A549 (cell line): ENCODE measurements at regions not wholly inside any gene's neighbourhood (a gene's known extent, or its start where the extent isn't known, plus 50 kb on each side); places are given as distances from the start of the nearest gene placed in this dataset.

ENCODE experiments used
- ATAC-seq, 2 experiments: fragments of 200-7000 bp in 1 of 2; fragments of >200 bp in 1 of 2; cut with Nextera tagmentation in 1 of 2; cut with Tn5 transposase in 1 of 2; 3 replicates each; pipeline versions ENCODE4 v1.8.0 to v1.9.1; 2018 to 2020; ENCODE audit warnings: mild to moderate bottlenecking in 1 of 2, moderate library complexity in 1 of 2
- CTCF ChIA-PET: fragments of 300-600 bp; sonication (Branson Sonifier 250); formaldehyde crosslinking; extraction: SDS; loops from one replicate; lab custom pipeline; 2021; ENCODE audit warnings: antibody characterized with exemption, inconsistent platforms; lab: Yijun Ruan, JAX
- POLR2A ChIA-PET: fragments of 350-600 bp; formaldehyde crosslinking; extraction: SDS; loops from one replicate; lab custom pipeline; 2021; ENCODE audit warnings: antibody characterized with exemption, inconsistent platforms; lab: Yijun Ruan, JAX
- DNase-seq, 2 experiments: peaks; one replicate each; pipeline versions ENCODE4 v3.0.0 to v3.0.0-alpha.2; 2011 to 2016; ENCODE audit warnings: low read depth in 1 of 2, low spot score in 1 of 2
- FAIRE-seq: peaks from 2 replicates; lab custom pipeline; 2011; peaks lifted over from hg19 to GRCh38; lab: Jason Lieb, UNC
- H3K27ac ChIP-seq, 2 experiments: fragments of >200 bp; sonication (Bioruptor Twin); formaldehyde crosslinking; 3 replicates each; pipeline ENCODE4 v1.5.1; 2016 to 2017
- H3K4me1 ChIP-seq: fragments of >200 bp; sonication (Bioruptor Twin); formaldehyde crosslinking; 3 replicates; pipeline ENCODE4 v1.6.1; 2016
- H3K4me2 ChIP-seq: fragments of >200 bp; sonication (Bioruptor Twin); formaldehyde crosslinking; 3 replicates; pipeline ENCODE4 v1.6.1; 2016
- H3K4me3 ChIP-seq: fragments of >200 bp; sonication (Bioruptor Twin); formaldehyde crosslinking; 3 replicates; pipeline ENCODE4 v1.5.1; 2016
- H3K9me3 ChIP-seq: fragments of >200 bp; sonication (Bioruptor Twin); formaldehyde crosslinking; 3 replicates; pipeline ENCODE4 v1.6.1; 2016
- BHLHE40 ChIP-seq: IDR thresholded peaks from 2 replicates; pipeline ENCODE4 v1.6.1; 2012; ENCODE audit warnings: low read depth, low read length, inconsistent platforms
- CBX2 ChIP-seq: fragments of 200-600 bp; sonication (generic); IDR thresholded peaks from 2 replicates; pipeline ENCODE4 v1.6.1; 2016; ENCODE audit warnings: low read depth, mild to moderate bottlenecking, borderline replicate concordance
- CHD2 ChIP-seq: fragments of 150-350 bp; IDR thresholded peaks from 2 replicates; pipeline ENCODE4 v1.6.1; 2014; ENCODE audit warnings: low read length; ENCODE audit not compliant: partially characterized antibody
- FOSL2 ChIP-seq, 2 experiments: fragments of 450-650 bp in 1 of 2; fragments of >200 bp in 1 of 2; sonication (Bioruptor Twin) in 1 of 2; formaldehyde crosslinking; IDR thresholded peaks; 2 replicates each; pipeline versions ENCODE4 v1.5.0 to v1.6.1; 2016 to 2020; ENCODE audit warnings: mild to moderate bottlenecking in 1 of 2, moderate library complexity in 1 of 2
- FOXS1 ChIP-seq: fragments of 250-450 bp; sonication (Bioruptor Pico); IDR thresholded peaks from 2 replicates; pipeline ENCODE4 v1.5.0; 2020; ENCODE audit warnings: mild to moderate bottlenecking, moderate library complexity
- GATA3 ChIP-seq: IDR thresholded peaks from 2 replicates; pipeline ENCODE4 v1.6.1; 2012; ENCODE audit warnings: borderline replicate concordance
- HEYL ChIP-seq: fragments of 250-450 bp; sonication (Bioruptor Pico); IDR thresholded peaks from 2 replicates; pipeline ENCODE4 v1.8.0; 2021; ENCODE audit warnings: mild to moderate bottlenecking, moderate library complexity
- HOXB13 ChIP-seq: fragments of 250-450 bp; sonication (Bioruptor Pico); IDR thresholded peaks from 2 replicates; pipeline ENCODE4 v1.5.0; 2020; ENCODE audit warnings: low read depth, mild to moderate bottlenecking, moderate library complexity
- JUNB ChIP-seq: fragments of >200 bp; sonication (Bioruptor Twin); formaldehyde crosslinking; IDR thresholded peaks from 2 replicates; pipeline ENCODE4 v1.6.1; 2016
- KDM5A ChIP-seq: fragments of 200-600 bp; sonication (generic); IDR thresholded peaks from 2 replicates; pipeline ENCODE4 v1.6.1; 2016; ENCODE audit warnings: antibody characterized with exemption, mild to moderate bottlenecking
- NFE2L2 ChIP-seq: fragments of 150-350 bp; conservative IDR thresholded peaks from 2 replicates; pipeline ENCODE4 v1.6.1; 2014; ENCODE audit warnings: low read length
- NPAS2 ChIP-seq: fragments of 250-450 bp; sonication (Bioruptor Pico); IDR thresholded peaks from 2 replicates; pipeline ENCODE4 v1.8.0; 2022; ENCODE audit warnings: mild to moderate bottlenecking, moderate library complexity, borderline replicate concordance
- POLR2AphosphoS2 ChIP-seq: conservative IDR thresholded peaks from 2 replicates; pipeline ENCODE4 v1.6.1; 2012; ENCODE audit warnings: low read length, improper control_type of control experiment, inconsistent platforms
- RAD21 ChIP-seq, 2 experiments: fragments of >200 bp in 1 of 2; sonication (Bioruptor Twin) in 1 of 2; formaldehyde crosslinking in 1 of 2; IDR thresholded peaks in 1 of 2; conservative IDR thresholded peaks in 1 of 2; 2 replicates in 1 of 2; 3 replicates in 1 of 2; pipeline ENCODE4 v1.6.1; 2012 to 2018; ENCODE audit warnings: inconsistent platforms in 1 of 2
- RARB ChIP-seq: fragments of 250-450 bp; sonication (Bioruptor Pico); IDR thresholded peaks from 2 replicates; pipeline ENCODE4 v1.8.0; 2021; ENCODE audit warnings: mild to moderate bottlenecking, moderate library complexity
- RCOR1 ChIP-seq: fragments of 150-350 bp; IDR thresholded peaks from 2 replicates; pipeline ENCODE4 v1.6.1; 2014; ENCODE audit warnings: antibody characterized with exemption, low read length, low read depth
- TFCP2L1 ChIP-seq: fragments of 250-450 bp; sonication (Bioruptor Pico); IDR thresholded peaks from 2 replicates; pipeline ENCODE4 v1.5.0; 2021; ENCODE audit warnings: mild to moderate bottlenecking
- TP53 ChIP-seq: fragments of 250-450 bp; sonication (Bioruptor Pico); IDR thresholded peaks from 2 replicates; pipeline ENCODE4 v1.5.0; 2021; ENCODE audit warnings: mild to moderate bottlenecking, moderate library complexity
- WGBS: methylation state at CpG from one replicate; pipeline ENCODE4 v1.1.6; 2017; ENCODE audit errors: missing lambda C conversion rate; 5-methylcytosine and 5-hydroxymethylcytosine counted together
- TF ChIP-seq, protein P1 (sequence below): fragments of >200 bp; sonication (Bioruptor Twin); formaldehyde crosslinking; IDR thresholded peaks from 3 replicates; pipeline ENCODE4 v1.5.1; 2016
- TF ChIP-seq, protein P2 (sequence below): IDR thresholded peaks from 2 replicates; pipeline ENCODE4 v1.6.1; 2012
- TF ChIP-seq, protein P3 (sequence below): fragments of 450-650 bp; IDR thresholded peaks from 2 replicates; pipeline ENCODE4 v1.6.1; 2014; ENCODE audit warnings: antibody characterized with exemption
- TF ChIP-seq, protein P4 (sequence below): fragments of >200 bp; sonication (Bioruptor Twin); formaldehyde crosslinking; IDR thresholded peaks from 2 replicates; pipeline ENCODE4 v1.6.1; 2016
- TF ChIP-seq, protein P5 (sequence below): fragments of 200-600 bp; sonication (generic); IDR thresholded peaks from 2 replicates; pipeline ENCODE4 v1.6.1; 2016; ENCODE audit warnings: antibody characterized with exemption, mild to moderate bottlenecking, moderate library complexity
- TF ChIP-seq, protein P6 (sequence below): IDR thresholded peaks from 2 replicates; pipeline ENCODE4 v1.6.1; 2012
- TF ChIP-seq, protein P7 (sequence below): fragments of 250-450 bp; sonication (Bioruptor Pico); IDR thresholded peaks from 2 replicates; pipeline ENCODE4 v1.5.0; 2020; ENCODE audit warnings: low read depth, mild to moderate bottlenecking, moderate library complexity

DNA sequence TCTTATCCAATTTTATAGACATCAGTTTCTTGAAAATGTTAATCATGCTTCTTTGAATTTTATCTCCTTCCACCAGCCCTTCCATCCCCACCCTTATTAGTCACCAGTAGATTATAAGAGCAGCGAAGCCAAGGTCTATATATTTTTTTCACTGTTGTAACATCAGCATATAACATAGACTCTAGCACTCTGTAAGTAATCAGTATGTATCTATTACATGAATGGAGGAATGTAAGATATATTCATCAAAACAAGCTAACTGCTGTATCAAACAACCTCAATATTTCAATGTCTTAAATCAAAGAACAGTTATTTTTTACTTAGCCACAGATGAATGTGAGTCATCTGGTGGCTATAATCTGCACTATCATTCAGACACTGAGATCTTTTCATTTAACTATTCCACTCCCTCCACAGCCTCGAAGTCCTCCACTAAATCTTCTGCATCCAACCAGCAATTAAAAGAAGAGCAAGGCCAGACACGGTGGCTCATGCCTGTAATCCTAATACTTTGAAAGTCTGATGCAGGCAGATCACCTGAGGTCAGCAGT is 178.9 kb downstream of the CENPC start:
- Histone ChIP-seq H3K4me3 (no peak overlapping the region), H3K4me1 (no peaks in the 10 kb centered on the region), H3K4me2 (no peak overlapping the region), H3K27ac (no peak overlapping the region), H3K9me3 (no peaks in the 10 kb centered on the region)
- WGBS, result 18% methylated on average over 3 of the region's 3 CpGs
- no peak for DNase-seq
- ATAC-seq, result no peak
- POLR2A ChIA-PET, result no interaction called here
- CTCF ChIA-PET, result interaction anchor here (0.9 kb wide), 1 partner anchor 29 kb away, joined by 3 read pairs; no protein-coding TSS in a partner anchor
- FAIRE-seq, result no peak
- no peak for TF ChIP-seq TP53 (CRISPR knock-in tag)
- TF ChIP-seq POLR2AphosphoS2, result no peak
- TF ChIP-seq RAD21 (conservative IDR thresholded peaks at IDR 0.05 in 1 of 2, IDR thresholded peaks at IDR 0.05 in 1 of 2), result no peak
- TF ChIP-seq, protein P1, sequence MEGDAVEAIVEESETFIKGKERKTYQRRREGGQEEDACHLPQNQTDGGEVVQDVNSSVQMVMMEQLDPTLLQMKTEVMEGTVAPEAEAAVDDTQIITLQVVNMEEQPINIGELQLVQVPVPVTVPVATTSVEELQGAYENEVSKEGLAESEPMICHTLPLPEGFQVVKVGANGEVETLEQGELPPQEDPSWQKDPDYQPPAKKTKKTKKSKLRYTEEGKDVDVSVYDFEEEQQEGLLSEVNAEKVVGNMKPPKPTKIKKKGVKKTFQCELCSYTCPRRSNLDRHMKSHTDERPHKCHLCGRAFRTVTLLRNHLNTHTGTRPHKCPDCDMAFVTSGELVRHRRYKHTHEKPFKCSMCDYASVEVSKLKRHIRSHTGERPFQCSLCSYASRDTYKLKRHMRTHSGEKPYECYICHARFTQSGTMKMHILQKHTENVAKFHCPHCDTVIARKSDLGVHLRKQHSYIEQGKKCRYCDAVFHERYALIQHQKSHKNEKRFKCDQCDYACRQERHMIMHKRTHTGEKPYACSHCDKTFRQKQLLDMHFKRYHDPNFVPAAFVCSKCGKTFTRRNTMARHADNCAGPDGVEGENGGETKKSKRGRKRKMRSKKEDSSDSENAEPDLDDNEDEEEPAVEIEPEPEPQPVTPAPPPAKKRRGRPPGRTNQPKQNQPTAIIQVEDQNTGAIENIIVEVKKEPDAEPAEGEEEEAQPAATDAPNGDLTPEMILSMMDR, result no peak
- no peak for TF ChIP-seq CBX2
- TF ChIP-seq HEYL (CRISPR knock-in tag), result no peak
- TF ChIP-seq, protein P2, sequence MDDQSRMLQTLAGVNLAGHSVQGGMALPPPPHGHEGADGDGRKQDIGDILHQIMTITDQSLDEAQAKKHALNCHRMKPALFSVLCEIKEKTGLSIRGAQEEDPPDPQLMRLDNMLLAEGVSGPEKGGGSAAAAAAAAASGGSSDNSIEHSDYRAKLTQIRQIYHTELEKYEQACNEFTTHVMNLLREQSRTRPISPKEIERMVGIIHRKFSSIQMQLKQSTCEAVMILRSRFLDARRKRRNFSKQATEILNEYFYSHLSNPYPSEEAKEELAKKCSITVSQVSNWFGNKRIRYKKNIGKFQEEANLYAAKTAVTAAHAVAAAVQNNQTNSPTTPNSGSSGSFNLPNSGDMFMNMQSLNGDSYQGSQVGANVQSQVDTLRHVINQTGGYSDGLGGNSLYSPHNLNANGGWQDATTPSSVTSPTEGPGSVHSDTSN, result no peak
- TF ChIP-seq FOXS1, result no peak
- no peak for TF ChIP-seq BHLHE40
- TF ChIP-seq CHD2, result no peak
- TF ChIP-seq RARB (CRISPR knock-in tag), result no peak
- TF ChIP-seq, protein P3, sequence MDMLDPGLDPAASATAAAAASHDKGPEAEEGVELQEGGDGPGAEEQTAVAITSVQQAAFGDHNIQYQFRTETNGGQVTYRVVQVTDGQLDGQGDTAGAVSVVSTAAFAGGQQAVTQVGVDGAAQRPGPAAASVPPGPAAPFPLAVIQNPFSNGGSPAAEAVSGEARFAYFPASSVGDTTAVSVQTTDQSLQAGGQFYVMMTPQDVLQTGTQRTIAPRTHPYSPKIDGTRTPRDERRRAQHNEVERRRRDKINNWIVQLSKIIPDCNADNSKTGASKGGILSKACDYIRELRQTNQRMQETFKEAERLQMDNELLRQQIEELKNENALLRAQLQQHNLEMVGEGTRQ, result no peak
- TF ChIP-seq RCOR1, result no peak
- no peak for TF ChIP-seq NFE2L2
- no peak for TF ChIP-seq JUNB
- no peak for TF ChIP-seq TFCP2L1 (CRISPR knock-in tag)

DNA sequence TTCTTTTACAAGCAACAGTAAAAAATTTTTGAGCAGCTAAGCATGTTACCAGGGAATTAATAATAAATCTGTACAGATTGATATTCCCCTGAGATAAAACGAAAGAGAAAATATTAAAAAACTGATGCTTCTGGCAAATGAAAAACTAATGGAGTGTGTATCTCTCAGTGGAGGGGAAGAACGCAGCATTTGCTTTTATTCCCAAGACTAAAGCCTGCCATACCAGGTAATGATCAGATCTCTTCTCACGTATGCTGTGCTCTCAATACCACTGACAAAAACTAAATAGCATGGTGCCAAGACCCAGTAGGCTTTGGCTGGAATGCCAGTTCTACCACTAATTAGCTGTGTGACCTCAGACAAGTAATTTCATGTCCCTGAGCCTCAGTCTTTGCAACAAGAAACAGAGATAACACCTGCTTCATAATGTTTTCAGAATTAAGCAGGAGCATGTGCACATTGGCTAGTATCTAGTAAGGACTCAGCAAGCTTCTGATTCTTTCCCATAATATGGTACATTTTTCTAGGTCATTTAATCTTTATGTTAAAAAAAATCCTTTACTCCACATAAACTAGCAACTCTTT is 179.6 kb downstream of the CENPC start:
- no peaks in the 10 kb centered on the region for H3K9me3 ChIP-seq
- H3K4me2 ChIP-seq, result no peak overlapping the region
- ATAC-seq (no peak), FAIRE-seq (no peak), DNase-seq (no peak)
- 22% methylated on average over 3 of the region's 3 CpGs for WGBS
- H3K4me3 ChIP-seq, result no peak overlapping the region
- ChIA-PET POLR2A (no interaction called here), CTCF (interaction anchor here (0.9 kb wide), 1 partner anchor 30 kb away, joined by 3 read pairs; no protein-coding TSS in a partner anchor)
- H3K27ac ChIP-seq, result no peak overlapping the region
- no peaks in the 10 kb centered on the region for H3K4me1 ChIP-seq
- TF ChIP-seq GATA3, result no peak
- TF ChIP-seq, protein P4, sequence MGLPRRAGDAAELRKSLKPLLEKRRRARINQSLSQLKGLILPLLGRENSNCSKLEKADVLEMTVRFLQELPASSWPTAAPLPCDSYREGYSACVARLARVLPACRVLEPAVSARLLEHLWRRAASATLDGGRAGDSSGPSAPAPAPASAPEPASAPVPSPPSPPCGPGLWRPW, result no peak
- no peak for TF ChIP-seq KDM5A
- TF ChIP-seq, protein P5, sequence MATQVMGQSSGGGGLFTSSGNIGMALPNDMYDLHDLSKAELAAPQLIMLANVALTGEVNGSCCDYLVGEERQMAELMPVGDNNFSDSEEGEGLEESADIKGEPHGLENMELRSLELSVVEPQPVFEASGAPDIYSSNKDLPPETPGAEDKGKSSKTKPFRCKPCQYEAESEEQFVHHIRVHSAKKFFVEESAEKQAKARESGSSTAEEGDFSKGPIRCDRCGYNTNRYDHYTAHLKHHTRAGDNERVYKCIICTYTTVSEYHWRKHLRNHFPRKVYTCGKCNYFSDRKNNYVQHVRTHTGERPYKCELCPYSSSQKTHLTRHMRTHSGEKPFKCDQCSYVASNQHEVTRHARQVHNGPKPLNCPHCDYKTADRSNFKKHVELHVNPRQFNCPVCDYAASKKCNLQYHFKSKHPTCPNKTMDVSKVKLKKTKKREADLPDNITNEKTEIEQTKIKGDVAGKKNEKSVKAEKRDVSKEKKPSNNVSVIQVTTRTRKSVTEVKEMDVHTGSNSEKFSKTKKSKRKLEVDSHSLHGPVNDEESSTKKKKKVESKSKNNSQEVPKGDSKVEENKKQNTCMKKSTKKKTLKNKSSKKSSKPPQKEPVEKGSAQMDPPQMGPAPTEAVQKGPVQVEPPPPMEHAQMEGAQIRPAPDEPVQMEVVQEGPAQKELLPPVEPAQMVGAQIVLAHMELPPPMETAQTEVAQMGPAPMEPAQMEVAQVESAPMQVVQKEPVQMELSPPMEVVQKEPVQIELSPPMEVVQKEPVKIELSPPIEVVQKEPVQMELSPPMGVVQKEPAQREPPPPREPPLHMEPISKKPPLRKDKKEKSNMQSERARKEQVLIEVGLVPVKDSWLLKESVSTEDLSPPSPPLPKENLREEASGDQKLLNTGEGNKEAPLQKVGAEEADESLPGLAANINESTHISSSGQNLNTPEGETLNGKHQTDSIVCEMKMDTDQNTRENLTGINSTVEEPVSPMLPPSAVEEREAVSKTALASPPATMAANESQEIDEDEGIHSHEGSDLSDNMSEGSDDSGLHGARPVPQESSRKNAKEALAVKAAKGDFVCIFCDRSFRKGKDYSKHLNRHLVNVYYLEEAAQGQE, result no peak
- TF ChIP-seq FOSL2 (IDR thresholded peaks at IDR 0.05), result no peak
- no peak for TF ChIP-seq FOSL2 (CRISPR knock-in tag; IDR thresholded peaks at IDR 0.05)
- no peak for TF ChIP-seq RCOR1
- TF ChIP-seq HOXB13 (CRISPR knock-in tag), result no peak
- TF ChIP-seq, protein P6, sequence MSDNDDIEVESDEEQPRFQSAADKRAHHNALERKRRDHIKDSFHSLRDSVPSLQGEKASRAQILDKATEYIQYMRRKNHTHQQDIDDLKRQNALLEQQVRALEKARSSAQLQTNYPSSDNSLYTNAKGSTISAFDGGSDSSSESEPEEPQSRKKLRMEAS, result no peak
- TF ChIP-seq, protein P7, sequence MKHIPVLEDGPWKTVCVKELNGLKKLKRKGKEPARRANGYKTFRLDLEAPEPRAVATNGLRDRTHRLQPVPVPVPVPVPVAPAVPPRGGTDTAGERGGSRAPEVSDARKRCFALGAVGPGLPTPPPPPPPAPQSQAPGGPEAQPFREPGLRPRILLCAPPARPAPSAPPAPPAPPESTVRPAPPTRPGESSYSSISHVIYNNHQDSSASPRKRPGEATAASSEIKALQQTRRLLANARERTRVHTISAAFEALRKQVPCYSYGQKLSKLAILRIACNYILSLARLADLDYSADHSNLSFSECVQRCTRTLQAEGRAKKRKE, result no peak
- TF ChIP-seq, protein P3, result no peak
- TF ChIP-seq NPAS2, result no peak
